H1 (cell line): ENCODE measurements at regions not wholly inside any gene's neighbourhood (a gene's known extent, or its start where the extent isn't known, plus 50 kb on each side); places are given as distances from the start of the nearest gene placed in this dataset.

ENCODE experiments used
- JUN ChIP-seq: IDR thresholded peaks from 2 replicates; pipeline ENCODE4 v1.6.1; 2011; ENCODE audit warnings: low read depth, mild to moderate bottlenecking, improper control_type of control experiment, low read length
- SAP30 ChIP-seq: fragments of 300-600 bp; sonication (generic); IDR thresholded peaks from 2 replicates; pipeline ENCODE4 v1.7.1; 2012; ENCODE audit warnings: low read length, moderate library complexity, mild to moderate bottlenecking, inconsistent platforms; ENCODE audit not compliant: insufficient read depth, insufficient replicate concordance
- TAF7 ChIP-seq: optimal IDR thresholded peaks from 2 replicates; pipeline ENCODE3; 2011; ENCODE audit warnings: low read depth, mild to moderate bottlenecking, inconsistent platforms, low read length, moderate library complexity, borderline replicate concordance

DNA sequence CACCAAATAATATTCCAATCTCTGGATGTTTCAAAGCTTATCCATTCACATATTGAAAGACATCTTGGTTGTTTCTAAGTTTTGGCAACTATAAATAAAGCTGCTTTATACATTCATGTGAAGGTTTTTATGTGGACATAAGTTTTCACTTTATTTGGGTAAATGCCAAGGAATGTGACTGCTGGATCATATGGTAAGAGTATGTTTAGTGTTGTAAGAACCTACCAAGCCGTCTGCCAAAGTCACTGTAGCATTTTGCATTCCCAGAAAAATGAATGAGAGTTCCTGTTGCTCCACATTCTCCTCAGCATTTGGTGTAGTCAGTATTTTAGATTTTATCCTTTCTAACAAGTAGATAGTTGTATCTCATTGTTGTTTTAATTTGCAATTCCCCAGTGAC, 1047.7 kb downstream of the C4orf33 start (continued):
- no peak for TF ChIP-seq TAF7
- no peak for TF ChIP-seq SAP30
- TF ChIP-seq JUN = no peak
